BE2C (cell line): ENCODE measurements at regions not wholly inside any gene's neighbourhood (a gene's known extent, or its start where the extent isn't known, plus 50 kb on each side); places are given as distances from the start of the nearest gene placed in this dataset.

ENCODE experiments used
- DNase-seq: peaks from one replicate; pipeline ENCODE4 v3.0.0-alpha.2; 2020
- H3K27me3 ChIP-seq: fragments of 250-450 bp; sonication (Bioruptor Pico); 2 replicates; pipeline ENCODE4 v1.5.1; 2020; ENCODE audit warnings: mild to moderate bottlenecking
- H3K36me3 ChIP-seq: fragments of 250-450 bp; sonication (Bioruptor Pico); 2 replicates; pipeline ENCODE4 v1.5.1; 2020; ENCODE audit warnings: mild to moderate bottlenecking
- H3K4me1 ChIP-seq: fragments of 250-450 bp; sonication (Bioruptor Pico); 2 replicates; pipeline ENCODE4 v1.5.1; 2020
- H3K4me3 ChIP-seq: 2 replicates; pipeline ENCODE4 v1.5.1; 2011; ENCODE audit warnings: low read depth, low read length
- H3K9me3 ChIP-seq: fragments of 250-450 bp; sonication (Bioruptor Pico); 2 replicates; pipeline ENCODE4 v1.5.1; 2020
- TF ChIP-seq, protein P1 (sequence below): IDR thresholded peaks from 2 replicates; pipeline ENCODE4 v1.5.1; 2012; ENCODE audit warnings: mild to moderate bottlenecking, low read depth, low read length

DNA sequence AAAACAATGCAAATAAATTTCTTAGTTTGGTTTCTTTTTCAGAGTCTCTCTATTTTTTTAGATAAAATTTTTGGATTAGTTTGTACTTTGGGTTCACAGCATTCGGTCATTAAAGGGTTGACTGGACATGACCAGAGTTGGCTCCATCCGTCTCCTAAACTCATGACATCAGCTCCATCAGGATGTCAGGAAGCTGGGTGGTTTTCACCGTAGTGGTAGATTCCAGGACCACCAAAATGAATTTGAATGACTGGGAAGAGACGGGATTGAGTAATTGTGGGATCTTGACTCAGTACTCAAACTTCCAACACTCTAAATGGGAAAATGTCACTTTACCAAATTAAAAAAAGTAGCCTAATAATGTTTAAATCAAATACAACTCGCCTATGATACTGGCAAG is 279.2 kb upstream of the DUSP10 start:
- Histone ChIP-seq H3K9me3 (no peaks in the 10 kb centered on the region), H3K4me3 (no peak overlapping the region), H3K27me3 (no peaks in the 10 kb centered on the region), H3K4me1 (no peaks in the 10 kb centered on the region), H3K36me3 (no peaks in the 10 kb centered on the region)
- TF ChIP-seq, protein P1, sequence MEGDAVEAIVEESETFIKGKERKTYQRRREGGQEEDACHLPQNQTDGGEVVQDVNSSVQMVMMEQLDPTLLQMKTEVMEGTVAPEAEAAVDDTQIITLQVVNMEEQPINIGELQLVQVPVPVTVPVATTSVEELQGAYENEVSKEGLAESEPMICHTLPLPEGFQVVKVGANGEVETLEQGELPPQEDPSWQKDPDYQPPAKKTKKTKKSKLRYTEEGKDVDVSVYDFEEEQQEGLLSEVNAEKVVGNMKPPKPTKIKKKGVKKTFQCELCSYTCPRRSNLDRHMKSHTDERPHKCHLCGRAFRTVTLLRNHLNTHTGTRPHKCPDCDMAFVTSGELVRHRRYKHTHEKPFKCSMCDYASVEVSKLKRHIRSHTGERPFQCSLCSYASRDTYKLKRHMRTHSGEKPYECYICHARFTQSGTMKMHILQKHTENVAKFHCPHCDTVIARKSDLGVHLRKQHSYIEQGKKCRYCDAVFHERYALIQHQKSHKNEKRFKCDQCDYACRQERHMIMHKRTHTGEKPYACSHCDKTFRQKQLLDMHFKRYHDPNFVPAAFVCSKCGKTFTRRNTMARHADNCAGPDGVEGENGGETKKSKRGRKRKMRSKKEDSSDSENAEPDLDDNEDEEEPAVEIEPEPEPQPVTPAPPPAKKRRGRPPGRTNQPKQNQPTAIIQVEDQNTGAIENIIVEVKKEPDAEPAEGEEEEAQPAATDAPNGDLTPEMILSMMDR: no peak
- DNase-seq: no peak

DNA sequence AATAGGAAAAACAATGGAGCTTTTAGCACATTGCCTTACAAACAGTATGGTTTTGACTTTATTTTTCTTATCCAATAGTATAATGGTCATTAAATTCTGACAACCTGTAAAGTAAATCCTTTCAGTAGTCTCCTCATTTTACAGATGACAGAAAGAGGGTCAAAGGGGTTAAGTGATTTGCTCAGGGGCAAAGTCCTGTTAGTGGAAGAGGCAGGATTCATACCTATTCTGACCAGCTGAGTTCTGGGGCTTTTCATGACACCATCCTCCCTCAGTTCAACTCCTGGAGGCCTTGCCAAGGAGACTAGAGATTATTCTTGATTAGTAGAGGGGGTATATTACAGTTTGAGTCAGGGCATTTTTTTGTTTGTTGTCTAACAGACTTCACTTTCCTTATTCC is 278.7 kb upstream of the DUSP10 start:
- no peak for DNase-seq
- TF ChIP-seq, protein P1: no peak

GRCh38 chr1:222019029-222019428 is 277.1 kb upstream of the DUSP10 start:
- Histone ChIP-seq H3K27me3 (no peaks in the 10 kb centered on the region), H3K4me3 (no peak overlapping the region), H3K4me1 (no peaks in the 10 kb centered on the region), H3K9me3 (no peaks in the 10 kb centered on the region), H3K36me3 (no peaks in the 10 kb centered on the region)
- TF ChIP-seq, protein P1: no peak
- DNase-seq: no peak

More for the DNA sequence above, 278.7 kb upstream of the DUSP10 start:
- H3K27me3 ChIP-seq: no peaks in the 10 kb centered on the region
- H3K9me3 ChIP-seq: no peaks in the 10 kb centered on the region
- H3K36me3 ChIP-seq: no peaks in the 10 kb centered on the region
- H3K4me1 ChIP-seq: no peaks in the 10 kb centered on the region
- H3K4me3 ChIP-seq: no peak overlapping the region

DNA sequence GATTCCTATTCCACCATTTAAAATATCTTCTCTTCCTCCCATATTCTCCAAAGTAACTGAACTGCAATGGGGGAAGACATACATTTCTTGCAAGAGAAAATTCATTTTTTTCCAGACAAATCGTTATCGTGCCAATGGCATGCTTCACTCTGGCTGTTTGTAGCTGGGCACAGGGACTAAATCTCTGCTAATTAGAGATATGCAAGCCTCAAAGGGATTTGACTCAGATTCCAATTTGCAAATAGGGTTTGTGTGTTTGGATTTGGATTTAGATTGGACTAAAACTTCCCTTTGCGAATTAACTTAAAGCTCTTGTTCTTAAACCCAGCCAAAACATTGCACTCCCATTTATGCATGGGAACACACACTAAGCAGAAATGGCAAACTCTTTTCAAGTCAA is 276.2 kb upstream of the DUSP10 start:
- Histone ChIP-seq H3K4me1 (no peaks in the 10 kb centered on the region), H3K36me3 (no peaks in the 10 kb centered on the region), H3K4me3 (no peak overlapping the region), H3K27me3 (no peaks in the 10 kb centered on the region), H3K9me3 (no peaks in the 10 kb centered on the region)
- TF ChIP-seq, protein P1: no peak
- no peak for DNase-seq

DNA sequence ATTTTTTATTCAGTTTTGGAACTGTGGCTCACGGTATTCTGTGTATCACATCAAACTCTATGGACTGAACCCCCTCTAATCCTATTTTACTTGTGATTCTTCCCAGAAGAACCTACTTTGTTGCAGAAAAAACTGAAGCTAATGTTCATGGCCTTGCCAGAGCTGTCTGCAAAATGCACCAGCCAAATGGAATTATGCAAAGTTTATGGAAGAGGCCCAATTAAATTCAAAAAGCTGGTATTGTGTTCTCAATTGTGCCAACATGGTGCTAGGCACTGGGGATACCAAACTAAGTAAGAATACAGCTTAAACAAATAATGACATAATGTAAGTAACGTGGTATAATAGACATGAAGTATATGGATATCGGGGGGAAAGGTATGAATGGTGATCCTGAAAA is 273.8 kb upstream of the DUSP10 start:
- DNase-seq: no peak
- Histone ChIP-seq H3K4me3 (no peak overlapping the region), H3K36me3 (no peaks in the 10 kb centered on the region), H3K4me1 (no peaks in the 10 kb centered on the region), H3K9me3 (no peaks in the 10 kb centered on the region), H3K27me3 (no peaks in the 10 kb centered on the region)
- TF ChIP-seq, protein P1: no peak

- Histone ChIP-seq H3K36me3 (no peaks in the 10 kb centered on the region), H3K4me1 (no peaks in the 10 kb centered on the region), H3K4me3 (no peak overlapping the region), H3K9me3 (no peaks in the 10 kb centered on the region), H3K27me3 (no peaks in the 10 kb centered on the region)
- TF ChIP-seq, protein P1: no peak
- no peak for DNase-seq
Measured at GRCh38 chr1:222014001-222014400, 272.1 kb upstream of the DUSP10 start.
